Panc1 (cell line): ENCODE measurements at regions not wholly inside any gene's neighbourhood (a gene's known extent, or its start where the extent isn't known, plus 50 kb on each side); places are given as distances from the start of the nearest gene placed in this dataset.

Experiments
- SIN3A ChIP-seq: IDR thresholded peaks from 2 replicates; pipeline ENCODE4 v1.6.1; 2012; ENCODE audit warnings: low read depth, mild to moderate bottlenecking, low read length, moderate library complexity, borderline replicate concordance; ENCODE audit not compliant: insufficient read depth
- TF ChIP-seq, protein P1 (sequence below): fragments of 450-650 bp; IDR thresholded peaks from 2 replicates; pipeline ENCODE4 v1.5.1; 2017; ENCODE audit warnings: mild to moderate bottlenecking

DNA sequence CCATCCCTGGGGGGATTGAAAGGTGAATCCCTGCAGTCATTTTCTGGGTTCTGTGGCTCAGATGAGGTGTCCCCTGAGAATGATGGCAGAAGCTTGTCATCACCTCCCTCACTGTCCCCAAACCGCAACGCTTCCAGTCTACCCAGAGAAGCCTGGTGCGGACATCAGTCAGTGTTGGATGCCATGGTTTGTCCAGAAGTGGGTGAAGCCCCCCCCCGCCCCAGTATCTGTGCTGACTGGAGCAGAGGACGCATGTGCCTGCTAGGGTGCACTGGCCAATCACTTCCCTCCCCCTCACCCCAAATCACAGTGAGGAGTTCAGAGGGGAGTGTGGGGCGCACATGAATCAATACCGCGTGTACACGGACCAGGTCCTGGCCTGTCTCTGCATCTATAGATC, 150.5 kb downstream of the TEX29 start:
- TF ChIP-seq, protein P1, sequence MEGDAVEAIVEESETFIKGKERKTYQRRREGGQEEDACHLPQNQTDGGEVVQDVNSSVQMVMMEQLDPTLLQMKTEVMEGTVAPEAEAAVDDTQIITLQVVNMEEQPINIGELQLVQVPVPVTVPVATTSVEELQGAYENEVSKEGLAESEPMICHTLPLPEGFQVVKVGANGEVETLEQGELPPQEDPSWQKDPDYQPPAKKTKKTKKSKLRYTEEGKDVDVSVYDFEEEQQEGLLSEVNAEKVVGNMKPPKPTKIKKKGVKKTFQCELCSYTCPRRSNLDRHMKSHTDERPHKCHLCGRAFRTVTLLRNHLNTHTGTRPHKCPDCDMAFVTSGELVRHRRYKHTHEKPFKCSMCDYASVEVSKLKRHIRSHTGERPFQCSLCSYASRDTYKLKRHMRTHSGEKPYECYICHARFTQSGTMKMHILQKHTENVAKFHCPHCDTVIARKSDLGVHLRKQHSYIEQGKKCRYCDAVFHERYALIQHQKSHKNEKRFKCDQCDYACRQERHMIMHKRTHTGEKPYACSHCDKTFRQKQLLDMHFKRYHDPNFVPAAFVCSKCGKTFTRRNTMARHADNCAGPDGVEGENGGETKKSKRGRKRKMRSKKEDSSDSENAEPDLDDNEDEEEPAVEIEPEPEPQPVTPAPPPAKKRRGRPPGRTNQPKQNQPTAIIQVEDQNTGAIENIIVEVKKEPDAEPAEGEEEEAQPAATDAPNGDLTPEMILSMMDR, result no peak
- no peak for TF ChIP-seq SIN3A
